ENCODE measurements at regions not wholly inside any gene's neighbourhood (a gene's known extent, or its start where the extent isn't known, plus 50 kb on each side); places are given as distances from the start of the nearest gene placed in this dataset.

DNA sequence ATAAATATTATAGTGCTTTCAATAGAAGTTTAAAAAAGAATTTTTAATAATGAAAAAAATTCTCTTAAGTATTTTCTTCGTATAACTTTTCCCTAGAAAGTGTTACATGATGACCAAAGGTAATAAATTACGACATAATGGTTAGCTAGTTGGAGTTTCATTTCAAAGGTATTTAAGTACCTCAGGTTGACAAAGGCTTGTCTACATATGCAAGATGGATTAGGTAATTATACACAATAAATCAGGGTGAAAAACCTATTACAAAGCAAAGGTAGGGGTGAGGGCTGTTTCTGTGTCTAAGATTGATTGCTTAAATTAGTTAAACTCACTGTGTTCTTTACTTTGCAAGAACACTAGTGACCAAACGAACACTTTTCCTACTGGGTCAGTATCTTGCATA lies 508.5 kb upstream of the FAT1 start:
- H3K9me3 ChIP-seq (ENCODE audit: control insufficient read depth in 2 of 3, insufficient read depth in 1 of 3, low read length in 3 of 3) = no peaks in the 10 kb centered on the region
- H3K27me3 ChIP-seq (ENCODE audit: control insufficient read depth, insufficient read depth, low read length) = no peaks in the 10 kb centered on the region
- no peak for FAIRE-seq
- intact Hi-C loops (cut with DNase I) = no loop called here
- H3K9ac ChIP-seq (ENCODE audit: low read length in 3 of 3) = no peak overlapping the region
- no peak overlapping the region for H3K4me3 ChIP-seq (ENCODE audit: low read length in 3 of 3)
- DNase-seq = peak in 2 of 5 donors; percentile 32 to 56
- no peaks in the 10 kb centered on the region for H3K4me1 ChIP-seq (ENCODE audit: control insufficient read depth in 2 of 3, insufficient read depth in 2 of 3, low read depth in 1 of 3, low read length in 3 of 3)
- TF ChIP-seq, protein P1, sequence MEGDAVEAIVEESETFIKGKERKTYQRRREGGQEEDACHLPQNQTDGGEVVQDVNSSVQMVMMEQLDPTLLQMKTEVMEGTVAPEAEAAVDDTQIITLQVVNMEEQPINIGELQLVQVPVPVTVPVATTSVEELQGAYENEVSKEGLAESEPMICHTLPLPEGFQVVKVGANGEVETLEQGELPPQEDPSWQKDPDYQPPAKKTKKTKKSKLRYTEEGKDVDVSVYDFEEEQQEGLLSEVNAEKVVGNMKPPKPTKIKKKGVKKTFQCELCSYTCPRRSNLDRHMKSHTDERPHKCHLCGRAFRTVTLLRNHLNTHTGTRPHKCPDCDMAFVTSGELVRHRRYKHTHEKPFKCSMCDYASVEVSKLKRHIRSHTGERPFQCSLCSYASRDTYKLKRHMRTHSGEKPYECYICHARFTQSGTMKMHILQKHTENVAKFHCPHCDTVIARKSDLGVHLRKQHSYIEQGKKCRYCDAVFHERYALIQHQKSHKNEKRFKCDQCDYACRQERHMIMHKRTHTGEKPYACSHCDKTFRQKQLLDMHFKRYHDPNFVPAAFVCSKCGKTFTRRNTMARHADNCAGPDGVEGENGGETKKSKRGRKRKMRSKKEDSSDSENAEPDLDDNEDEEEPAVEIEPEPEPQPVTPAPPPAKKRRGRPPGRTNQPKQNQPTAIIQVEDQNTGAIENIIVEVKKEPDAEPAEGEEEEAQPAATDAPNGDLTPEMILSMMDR (IDR thresholded peaks at IDR 0.05; ENCODE audit: borderline replicate concordance, extremely low read depth, insufficient read depth) = no peak
- no peak overlapping the region for H3K27ac ChIP-seq (ENCODE audit: low read depth in 2 of 2, low read length in 2 of 2)
- H3K36me3 ChIP-seq (ENCODE audit: control insufficient read depth in 2 of 3, insufficient read depth in 3 of 3, low read length in 3 of 3) = no peaks in the 10 kb centered on the region

DNA sequence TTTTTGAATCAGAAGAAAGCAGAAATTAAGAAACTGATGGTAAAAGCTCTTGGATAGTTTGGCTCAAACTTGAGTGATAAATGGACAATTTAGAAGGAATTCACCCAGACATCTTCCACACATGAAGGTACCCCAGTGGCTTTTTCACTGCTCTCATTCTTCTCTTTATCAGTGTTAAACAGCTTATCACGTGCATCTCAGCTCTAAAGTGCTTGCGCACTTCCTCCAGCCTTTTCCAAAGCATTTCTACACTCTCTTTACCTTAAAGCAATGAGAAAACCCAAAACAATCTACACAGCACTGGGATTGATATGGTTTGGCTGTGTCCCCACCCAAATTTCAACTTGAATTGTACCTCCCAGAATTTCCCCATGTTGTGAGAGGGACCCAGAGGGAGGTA lies 509.1 kb upstream of the FAT1 start:
- TF ChIP-seq, protein P1 (IDR thresholded peaks at IDR 0.05; ENCODE audit: borderline replicate concordance, extremely low read depth, insufficient read depth) = no peak
- intact Hi-C loops (cut with DNase I) = no loop called here
- DNase-seq (no peak), FAIRE-seq (no peak)
- Histone ChIP-seq H3K27me3 (ENCODE audit: control insufficient read depth, insufficient read depth, low read length) (no peaks in the 10 kb centered on the region), H3K4me1 (ENCODE audit: control insufficient read depth in 2 of 3, insufficient read depth in 2 of 3, low read depth in 1 of 3, low read length in 3 of 3) (no peaks in the 10 kb centered on the region), H3K27ac (ENCODE audit: low read depth in 2 of 2, low read length in 2 of 2) (no peak overlapping the region), H3K4me3 (ENCODE audit: low read length in 3 of 3) (no peak overlapping the region), H3K36me3 (ENCODE audit: control insufficient read depth in 2 of 3, insufficient read depth in 3 of 3, low read length in 3 of 3) (no peaks in the 10 kb centered on the region), H3K9me3 (ENCODE audit: control insufficient read depth in 2 of 3, insufficient read depth in 1 of 3, low read length in 3 of 3) (no peaks in the 10 kb centered on the region), H3K9ac (ENCODE audit: low read length in 3 of 3) (no peak overlapping the region)

DNA sequence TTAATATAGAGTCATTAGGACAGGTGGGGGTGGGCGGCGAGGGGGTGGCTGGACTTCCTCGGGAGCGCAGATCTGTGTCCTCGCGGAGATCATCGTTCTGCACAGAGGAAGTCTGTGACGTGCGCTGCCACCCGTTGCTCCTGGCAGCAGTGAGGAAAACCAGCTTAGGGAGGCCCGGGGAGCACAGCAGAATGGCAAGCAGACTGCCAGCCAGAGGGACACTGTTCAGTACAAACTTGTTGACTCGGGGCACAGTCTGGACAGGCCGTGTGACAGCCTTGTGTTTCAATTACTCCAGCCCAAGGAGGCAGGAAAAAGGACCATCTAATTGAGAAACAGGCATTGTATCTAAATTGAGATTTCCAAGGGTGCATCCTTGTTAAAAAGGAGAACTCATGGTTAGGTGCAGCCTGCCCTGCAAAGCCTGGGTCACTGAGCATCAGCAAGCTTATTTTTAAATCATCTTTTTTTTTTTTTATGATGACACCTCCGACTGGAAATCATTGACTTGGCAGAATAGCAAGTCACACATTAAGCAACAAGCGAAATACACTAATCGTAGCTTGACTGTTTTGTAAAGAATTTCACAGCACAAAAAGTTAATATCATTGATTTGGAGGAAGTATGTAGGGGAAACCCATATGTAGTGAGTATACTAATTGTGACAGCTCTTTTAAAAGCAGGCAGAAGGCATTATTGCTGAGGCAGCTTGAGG lies 512.0 kb upstream of the FAT1 start:
- FAIRE-seq = no peak

More for the DNA sequence above, 512.0 kb upstream of the FAT1 start:
- no peaks in the 10 kb centered on the region for H3K27me3 ChIP-seq (ENCODE audit: control insufficient read depth, insufficient read depth, low read length)
- intact Hi-C loops (cut with DNase I) = no loop called here
- no peak overlapping the region for H3K9ac ChIP-seq (ENCODE audit: low read length in 3 of 3)
- H3K4me1 ChIP-seq (ENCODE audit: control insufficient read depth in 2 of 3, insufficient read depth in 2 of 3, low read depth in 1 of 3, low read length in 3 of 3) = no peaks in the 10 kb centered on the region
- TF ChIP-seq, protein P1 (IDR thresholded peaks at IDR 0.05; ENCODE audit: borderline replicate concordance, extremely low read depth, insufficient read depth) = no peak
- no peaks in the 10 kb centered on the region for H3K36me3 ChIP-seq (ENCODE audit: control insufficient read depth in 2 of 3, insufficient read depth in 3 of 3, low read length in 3 of 3)
- H3K9me3 ChIP-seq (ENCODE audit: control insufficient read depth in 2 of 3, insufficient read depth in 1 of 3, low read length in 3 of 3) = no peaks in the 10 kb centered on the region
- H3K4me3 ChIP-seq (ENCODE audit: low read length in 3 of 3) = no peak overlapping the region
- DNase-seq = no peak
- H3K27ac ChIP-seq (ENCODE audit: low read depth in 2 of 2, low read length in 2 of 2) = no peak overlapping the region

Measured in kidney (tissue), 13 donors.